HepG2 (cell line): ENCODE measurements at regions not wholly inside any gene's neighbourhood (a gene's known extent, or its start where the extent isn't known, plus 50 kb on each side); places are given as distances from the start of the nearest gene placed in this dataset.

Experiments
- GTF3A ChIP-seq: sonication (generic); formaldehyde crosslinking; conservative IDR thresholded peaks from 2 replicates; pipeline ENCODE4 v1.4.0; 2020; ENCODE audit warnings: mild to moderate bottlenecking, missing genetic modification reagents
- HDAC2 ChIP-seq: sonication (generic); formaldehyde crosslinking; IDR thresholded peaks from 2 replicates; pipeline ENCODE4 v1.4.0; 2020; ENCODE audit warnings: missing genetic modification reagents
- HNF4A ChIP-seq: sonication (generic); formaldehyde crosslinking; IDR thresholded peaks from 2 replicates; pipeline ENCODE4 v1.4.0; 2020; ENCODE audit warnings: missing genetic modification reagents
- RFX1 ChIP-seq: fragments of 450-650 bp; IDR thresholded peaks from 2 replicates; pipeline ENCODE4 v1.6.1; 2017
- TBL1XR1 ChIP-seq: fragments of 150-350 bp; IDR thresholded peaks from 2 replicates; pipeline ENCODE4 v1.6.1; 2014; ENCODE audit warnings: borderline replicate concordance, low read length; ENCODE audit not compliant: partially characterized antibody
- WIZ ChIP-seq: sonication (generic); formaldehyde crosslinking; IDR thresholded peaks from 2 replicates; pipeline ENCODE4 v1.5.1; 2020; ENCODE audit warnings: mild to moderate bottlenecking, missing genetic modification reagents
- ZNF232 ChIP-seq: sonication (generic); formaldehyde crosslinking; IDR thresholded peaks from 2 replicates; pipeline ENCODE4 v1.4.0; 2020; ENCODE audit warnings: missing genetic modification reagents, borderline replicate concordance
- ZNF337 ChIP-seq: sonication (generic); formaldehyde crosslinking; IDR thresholded peaks from 2 replicates; pipeline ENCODE4 v1.5.1; 2020; ENCODE audit warnings: missing genetic modification reagents, low read depth, mild to moderate bottlenecking, borderline replicate concordance
- TF ChIP-seq, protein P1 (sequence below): IDR thresholded peaks from 2 replicates; pipeline ENCODE4 v1.6.1; 2016; ENCODE audit warnings: low read depth, missing genetic modification reagents, missing compliant biosample characterization
- TF ChIP-seq, protein P2 (sequence below): sonication (generic); formaldehyde crosslinking; IDR thresholded peaks from 2 replicates; pipeline ENCODE4 v1.5.0; 2020; ENCODE audit warnings: missing genetic modification reagents, mild to moderate bottlenecking, borderline replicate concordance
- TF ChIP-seq, protein P3 (sequence below): sonication (generic); formaldehyde crosslinking; conservative IDR thresholded peaks from 2 replicates; pipeline ENCODE4 v1.4.0; 2020; ENCODE audit warnings: mild to moderate bottlenecking, missing genetic modification reagents, moderate library complexity
- TF ChIP-seq, protein P4 (sequence below): sonication (generic); formaldehyde crosslinking; IDR thresholded peaks from 2 replicates; pipeline ENCODE4 v1.4.0; 2020; ENCODE audit warnings: missing genetic modification reagents
- TF ChIP-seq, protein P5 (sequence below): sonication (generic); formaldehyde crosslinking; IDR thresholded peaks from 2 replicates; pipeline ENCODE4 v1.8.0; 2022; ENCODE audit warnings: mild to moderate bottlenecking, missing genetic modification reagents
- TF ChIP-seq, protein P6 (sequence below): sonication (generic); formaldehyde crosslinking; IDR thresholded peaks from 2 replicates; pipeline ENCODE4 v1.5.1; 2020; ENCODE audit warnings: missing genetic modification reagents, mild to moderate bottlenecking, borderline replicate concordance

DNA sequence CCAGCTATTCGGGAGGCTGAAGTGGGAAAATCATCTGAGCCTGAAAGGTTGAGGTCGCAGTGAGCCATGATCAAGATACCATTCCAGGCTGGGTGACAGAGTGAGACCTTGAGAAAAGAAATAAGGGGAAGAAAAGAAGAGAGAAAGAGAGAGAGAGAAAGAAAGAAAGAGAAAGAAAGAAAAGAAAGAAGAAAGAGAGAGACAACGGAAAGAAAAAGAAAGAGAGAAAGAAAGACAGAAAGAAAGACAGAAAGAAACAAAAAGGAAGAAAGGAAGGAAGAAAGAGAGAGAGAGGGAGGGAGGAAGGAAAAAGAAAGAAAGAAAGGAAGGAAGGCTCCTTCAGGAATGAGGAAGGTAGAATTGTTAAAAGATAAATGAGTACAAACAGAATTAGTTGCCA lies 84.5 kb downstream of the RPL22L1 start (continued):
- TF ChIP-seq, protein P1, sequence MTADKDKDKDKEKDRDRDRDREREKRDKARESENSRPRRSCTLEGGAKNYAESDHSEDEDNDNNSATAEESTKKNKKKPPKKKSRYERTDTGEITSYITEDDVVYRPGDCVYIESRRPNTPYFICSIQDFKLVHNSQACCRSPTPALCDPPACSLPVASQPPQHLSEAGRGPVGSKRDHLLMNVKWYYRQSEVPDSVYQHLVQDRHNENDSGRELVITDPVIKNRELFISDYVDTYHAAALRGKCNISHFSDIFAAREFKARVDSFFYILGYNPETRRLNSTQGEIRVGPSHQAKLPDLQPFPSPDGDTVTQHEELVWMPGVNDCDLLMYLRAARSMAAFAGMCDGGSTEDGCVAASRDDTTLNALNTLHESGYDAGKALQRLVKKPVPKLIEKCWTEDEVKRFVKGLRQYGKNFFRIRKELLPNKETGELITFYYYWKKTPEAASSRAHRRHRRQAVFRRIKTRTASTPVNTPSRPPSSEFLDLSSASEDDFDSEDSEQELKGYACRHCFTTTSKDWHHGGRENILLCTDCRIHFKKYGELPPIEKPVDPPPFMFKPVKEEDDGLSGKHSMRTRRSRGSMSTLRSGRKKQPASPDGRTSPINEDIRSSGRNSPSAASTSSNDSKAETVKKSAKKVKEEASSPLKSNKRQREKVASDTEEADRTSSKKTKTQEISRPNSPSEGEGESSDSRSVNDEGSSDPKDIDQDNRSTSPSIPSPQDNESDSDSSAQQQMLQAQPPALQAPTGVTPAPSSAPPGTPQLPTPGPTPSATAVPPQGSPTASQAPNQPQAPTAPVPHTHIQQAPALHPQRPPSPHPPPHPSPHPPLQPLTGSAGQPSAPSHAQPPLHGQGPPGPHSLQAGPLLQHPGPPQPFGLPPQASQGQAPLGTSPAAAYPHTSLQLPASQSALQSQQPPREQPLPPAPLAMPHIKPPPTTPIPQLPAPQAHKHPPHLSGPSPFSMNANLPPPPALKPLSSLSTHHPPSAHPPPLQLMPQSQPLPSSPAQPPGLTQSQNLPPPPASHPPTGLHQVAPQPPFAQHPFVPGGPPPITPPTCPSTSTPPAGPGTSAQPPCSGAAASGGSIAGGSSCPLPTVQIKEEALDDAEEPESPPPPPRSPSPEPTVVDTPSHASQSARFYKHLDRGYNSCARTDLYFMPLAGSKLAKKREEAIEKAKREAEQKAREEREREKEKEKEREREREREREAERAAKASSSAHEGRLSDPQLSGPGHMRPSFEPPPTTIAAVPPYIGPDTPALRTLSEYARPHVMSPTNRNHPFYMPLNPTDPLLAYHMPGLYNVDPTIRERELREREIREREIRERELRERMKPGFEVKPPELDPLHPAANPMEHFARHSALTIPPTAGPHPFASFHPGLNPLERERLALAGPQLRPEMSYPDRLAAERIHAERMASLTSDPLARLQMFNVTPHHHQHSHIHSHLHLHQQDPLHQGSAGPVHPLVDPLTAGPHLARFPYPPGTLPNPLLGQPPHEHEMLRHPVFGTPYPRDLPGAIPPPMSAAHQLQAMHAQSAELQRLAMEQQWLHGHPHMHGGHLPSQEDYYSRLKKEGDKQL (CRISPR knock-in tag): no peak
- TF ChIP-seq, protein P2, sequence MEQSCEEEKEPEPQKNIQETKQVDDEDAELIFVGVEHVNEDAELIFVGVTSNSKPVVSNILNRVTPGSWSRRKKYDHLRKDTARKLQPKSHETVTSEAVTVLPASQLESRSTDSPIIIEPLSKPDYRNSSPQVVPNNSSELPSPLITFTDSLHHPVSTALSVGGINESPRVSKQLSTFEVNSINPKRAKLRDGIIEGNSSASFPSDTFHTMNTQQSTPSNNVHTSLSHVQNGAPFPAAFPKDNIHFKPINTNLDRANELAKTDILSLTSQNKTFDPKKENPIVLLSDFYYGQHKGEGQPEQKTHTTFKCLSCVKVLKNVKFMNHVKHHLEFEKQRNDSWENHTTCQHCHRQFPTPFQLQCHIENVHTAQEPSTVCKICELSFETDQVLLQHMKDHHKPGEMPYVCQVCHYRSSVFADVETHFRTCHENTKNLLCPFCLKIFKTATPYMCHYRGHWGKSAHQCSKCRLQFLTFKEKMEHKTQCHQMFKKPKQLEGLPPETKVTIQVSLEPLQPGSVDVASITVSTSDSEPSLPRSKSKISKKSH (CRISPR knock-in tag): no peak
- TF ChIP-seq, protein P3, sequence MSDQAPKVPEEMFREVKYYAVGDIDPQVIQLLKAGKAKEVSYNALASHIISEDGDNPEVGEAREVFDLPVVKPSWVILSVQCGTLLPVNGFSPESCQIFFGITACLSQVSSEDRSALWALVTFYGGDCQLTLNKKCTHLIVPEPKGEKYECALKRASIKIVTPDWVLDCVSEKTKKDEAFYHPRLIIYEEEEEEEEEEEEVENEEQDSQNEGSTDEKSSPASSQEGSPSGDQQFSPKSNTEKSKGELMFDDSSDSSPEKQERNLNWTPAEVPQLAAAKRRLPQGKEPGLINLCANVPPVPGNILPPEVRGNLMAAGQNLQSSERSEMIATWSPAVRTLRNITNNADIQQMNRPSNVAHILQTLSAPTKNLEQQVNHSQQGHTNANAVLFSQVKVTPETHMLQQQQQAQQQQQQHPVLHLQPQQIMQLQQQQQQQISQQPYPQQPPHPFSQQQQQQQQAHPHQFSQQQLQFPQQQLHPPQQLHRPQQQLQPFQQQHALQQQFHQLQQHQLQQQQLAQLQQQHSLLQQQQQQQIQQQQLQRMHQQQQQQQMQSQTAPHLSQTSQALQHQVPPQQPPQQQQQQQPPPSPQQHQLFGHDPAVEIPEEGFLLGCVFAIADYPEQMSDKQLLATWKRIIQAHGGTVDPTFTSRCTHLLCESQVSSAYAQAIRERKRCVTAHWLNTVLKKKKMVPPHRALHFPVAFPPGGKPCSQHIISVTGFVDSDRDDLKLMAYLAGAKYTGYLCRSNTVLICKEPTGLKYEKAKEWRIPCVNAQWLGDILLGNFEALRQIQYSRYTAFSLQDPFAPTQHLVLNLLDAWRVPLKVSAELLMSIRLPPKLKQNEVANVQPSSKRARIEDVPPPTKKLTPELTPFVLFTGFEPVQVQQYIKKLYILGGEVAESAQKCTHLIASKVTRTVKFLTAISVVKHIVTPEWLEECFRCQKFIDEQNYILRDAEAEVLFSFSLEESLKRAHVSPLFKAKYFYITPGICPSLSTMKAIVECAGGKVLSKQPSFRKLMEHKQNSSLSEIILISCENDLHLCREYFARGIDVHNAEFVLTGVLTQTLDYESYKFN (CRISPR knock-in tag): no peak
- TF ChIP-seq ZNF232 (CRISPR knock-in tag): no peak
- no peak for TF ChIP-seq GTF3A (CRISPR knock-in tag)
- TF ChIP-seq HDAC2 (CRISPR knock-in tag): no peak
- TF ChIP-seq, protein P4, sequence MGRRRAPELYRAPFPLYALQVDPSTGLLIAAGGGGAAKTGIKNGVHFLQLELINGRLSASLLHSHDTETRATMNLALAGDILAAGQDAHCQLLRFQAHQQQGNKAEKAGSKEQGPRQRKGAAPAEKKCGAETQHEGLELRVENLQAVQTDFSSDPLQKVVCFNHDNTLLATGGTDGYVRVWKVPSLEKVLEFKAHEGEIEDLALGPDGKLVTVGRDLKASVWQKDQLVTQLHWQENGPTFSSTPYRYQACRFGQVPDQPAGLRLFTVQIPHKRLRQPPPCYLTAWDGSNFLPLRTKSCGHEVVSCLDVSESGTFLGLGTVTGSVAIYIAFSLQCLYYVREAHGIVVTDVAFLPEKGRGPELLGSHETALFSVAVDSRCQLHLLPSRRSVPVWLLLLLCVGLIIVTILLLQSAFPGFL (CRISPR knock-in tag): no peak
- no peak for TF ChIP-seq RFX1
- TF ChIP-seq, protein P5, sequence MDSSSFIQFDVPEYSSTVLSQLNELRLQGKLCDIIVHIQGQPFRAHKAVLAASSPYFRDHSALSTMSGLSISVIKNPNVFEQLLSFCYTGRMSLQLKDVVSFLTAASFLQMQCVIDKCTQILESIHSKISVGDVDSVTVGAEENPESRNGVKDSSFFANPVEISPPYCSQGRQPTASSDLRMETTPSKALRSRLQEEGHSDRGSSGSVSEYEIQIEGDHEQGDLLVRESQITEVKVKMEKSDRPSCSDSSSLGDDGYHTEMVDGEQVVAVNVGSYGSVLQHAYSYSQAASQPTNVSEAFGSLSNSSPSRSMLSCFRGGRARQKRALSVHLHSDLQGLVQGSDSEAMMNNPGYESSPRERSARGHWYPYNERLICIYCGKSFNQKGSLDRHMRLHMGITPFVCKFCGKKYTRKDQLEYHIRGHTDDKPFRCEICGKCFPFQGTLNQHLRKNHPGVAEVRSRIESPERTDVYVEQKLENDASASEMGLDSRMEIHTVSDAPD: no peak
- no peak for TF ChIP-seq TBL1XR1
- TF ChIP-seq HNF4A: no peak
- TF ChIP-seq, protein P6, sequence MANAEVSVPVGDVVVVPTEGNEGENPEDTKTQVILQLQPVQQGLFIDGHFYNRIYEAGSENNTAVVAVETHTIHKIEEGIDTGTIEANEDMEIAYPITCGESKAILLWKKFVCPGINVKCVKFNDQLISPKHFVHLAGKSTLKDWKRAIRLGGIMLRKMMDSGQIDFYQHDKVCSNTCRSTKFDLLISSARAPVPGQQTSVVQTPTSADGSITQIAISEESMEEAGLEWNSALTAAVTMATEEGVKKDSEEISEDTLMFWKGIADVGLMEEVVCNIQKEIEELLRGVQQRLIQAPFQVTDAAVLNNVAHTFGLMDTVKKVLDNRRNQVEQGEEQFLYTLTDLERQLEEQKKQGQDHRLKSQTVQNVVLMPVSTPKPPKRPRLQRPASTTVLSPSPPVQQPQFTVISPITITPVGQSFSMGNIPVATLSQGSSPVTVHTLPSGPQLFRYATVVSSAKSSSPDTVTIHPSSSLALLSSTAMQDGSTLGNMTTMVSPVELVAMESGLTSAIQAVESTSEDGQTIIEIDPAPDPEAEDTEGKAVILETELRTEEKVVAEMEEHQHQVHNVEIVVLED (CRISPR knock-in tag): no peak
- TF ChIP-seq ZNF337: no peak
- TF ChIP-seq WIZ (CRISPR knock-in tag): no peak
